CD14-positive monocyte (primary cell): ENCODE measurements at regions not wholly inside any gene's neighbourhood (a gene's known extent, or its start where the extent isn't known, plus 50 kb on each side); places are given as distances from the start of the nearest gene placed in this dataset.

ENCODE experiments used
- DNase-seq, 3 donors: peaks; one replicate each; pipeline ENCODE4 v3.0.0-alpha.2; 2011 to 2022
- H2AFZ ChIP-seq: 2 replicates; pipeline ENCODE4 v1.6.0; 2012; ENCODE audit warnings: mild to moderate bottlenecking, low read depth, low read length, inconsistent platforms; ENCODE audit not compliant: insufficient read depth, poor library complexity, severe bottlenecking
- H3K27ac ChIP-seq, 2 donors: 1 replicate in 1 of 2; 2 replicates in 1 of 2; pipeline ENCODE4 v1.5.1; 2012 to 2013; ENCODE audit warnings: low read length in 2 of 2, control low read depth in 1 of 2, inconsistent platforms in 1 of 2, low read depth in 1 of 2, mild to moderate bottlenecking in 1 of 2
- H3K27me3 ChIP-seq, 2 donors: one replicate each; pipeline versions ENCODE4 v1.6.0 to v1.6.1; 2011 to 2013; ENCODE audit warnings: low read length in 2 of 2; ENCODE audit not compliant: control insufficient read depth in 2 of 2, insufficient read depth in 2 of 2
- H3K36me3 ChIP-seq, 2 donors: replicated peaks in 1 of 2; 1 replicate in 1 of 2; 2 replicates in 1 of 2; pipeline versions ENCODE4 v1.5.1 to v1.6.1; 2012 to 2013; ENCODE audit warnings: low read length in 2 of 2, control low read depth in 1 of 2, inconsistent platforms in 1 of 2, mild to moderate bottlenecking in 1 of 2; ENCODE audit not compliant: insufficient read depth in 2 of 2, control insufficient read depth in 1 of 2
- H3K4me1 ChIP-seq, 2 donors: 1 replicate in 1 of 2; 2 replicates in 1 of 2; pipeline versions ENCODE4 v1.5.1 to v1.6.1; 2012 to 2013; ENCODE audit warnings: low read length in 2 of 2, control low read depth in 1 of 2, inconsistent platforms in 1 of 2, mild to moderate bottlenecking in 1 of 2, moderate library complexity in 1 of 2; ENCODE audit not compliant: insufficient read depth in 2 of 2, control insufficient read depth in 1 of 2
- H3K4me2 ChIP-seq: replicated peaks from 2 replicates; pipeline ENCODE3; 2012; ENCODE audit warnings: low read length, moderate library complexity, mild to moderate bottlenecking; ENCODE audit not compliant: poor library complexity, severe bottlenecking; ENCODE audit errors: extremely low read depth
- H3K4me3 ChIP-seq, 3 experiments: fragments of 200-600 bp in 1 of 3; sonication (generic) in 1 of 3; replicated peaks in 1 of 3; 1 replicate in 2 of 3; 2 replicates in 1 of 3; pipeline ENCODE4 v1.5.1; 2011 to 2013; ENCODE audit warnings: low read length in 3 of 3, mild to moderate bottlenecking in 3 of 3, control low read depth in 2 of 3, low read depth in 2 of 3, inconsistent platforms in 1 of 3, moderate library complexity in 1 of 3
- H3K79me2 ChIP-seq: 2 replicates; pipeline ENCODE4 v1.6.0; 2012; ENCODE audit warnings: mild to moderate bottlenecking, control low read depth, inconsistent platforms, low read length, moderate library complexity; ENCODE audit not compliant: insufficient read depth
- H3K9ac ChIP-seq: 2 replicates; pipeline ENCODE4 v1.6.0; 2017; ENCODE audit warnings: low read length, mild to moderate bottlenecking; ENCODE audit not compliant: insufficient read depth, poor library complexity, severe bottlenecking
- H3K9me3 ChIP-seq, 2 donors: replicated peaks in 1 of 2; 1 replicate in 1 of 2; 2 replicates in 1 of 2; pipeline versions ENCODE4 v1.5.1 to v1.6.1; 2012 to 2013; ENCODE audit warnings: low read length in 2 of 2, control low read depth in 1 of 2; ENCODE audit not compliant: control insufficient read depth in 1 of 2, insufficient read depth in 1 of 2
- H4K20me1 ChIP-seq: 2 replicates; pipeline ENCODE4 v1.6.0; 2012; ENCODE audit warnings: mild to moderate bottlenecking, low read length, control low read depth, moderate library complexity; ENCODE audit not compliant: insufficient read depth
- H3K27ac Mint-ChIP-seq, 7 donors: one replicate each; pipeline ENCODE4 v1.8.0; 2020; ENCODE audit warnings: mild to moderate bottlenecking in 7 of 7, mixed read lengths in 7 of 7, moderate library complexity in 6 of 7, inconsistent platforms in 2 of 7
- H3K27me3 Mint-ChIP-seq, 3 donors: one replicate each; pipeline ENCODE4 v1.8.0; 2021 to 2022; ENCODE audit warnings: low read depth in 3 of 3, mild to moderate bottlenecking in 3 of 3, mixed read lengths in 3 of 3, moderate library complexity in 3 of 3, inconsistent platforms in 1 of 3
- H3K36me3 Mint-ChIP-seq, 2 donors: one replicate each; pipeline ENCODE4 v1.8.0; 2020; ENCODE audit warnings: mixed read lengths in 2 of 2, inconsistent platforms in 1 of 2, mild to moderate bottlenecking in 1 of 2
- H3K4me1 Mint-ChIP-seq: one replicate; pipeline ENCODE4 v1.8.0; 2020; ENCODE audit warnings: mild to moderate bottlenecking, mixed read lengths
- H3K4me3 Mint-ChIP-seq, 2 donors: one replicate each; pipeline ENCODE4 v1.8.0; 2020; ENCODE audit warnings: mild to moderate bottlenecking in 2 of 2, mixed read lengths in 2 of 2, moderate library complexity in 1 of 2
- H3K9me3 Mint-ChIP-seq, 7 donors: one replicate each; pipeline ENCODE4 v1.8.0; 2020 to 2022; ENCODE audit warnings: mixed read lengths in 7 of 7, mild to moderate bottlenecking in 6 of 7, moderate library complexity in 6 of 7, inconsistent platforms in 2 of 7
- WGBS: methylation state at CpG from one replicate; pipeline ENCODE4 v1.1.5; 2013; ENCODE audit warnings: missing lambda C conversion rate; ENCODE audit not compliant: insufficient coverage; 5-methylcytosine and 5-hydroxymethylcytosine counted together
- intact Hi-C, 2 donors: fragments of 100-400 bp; cut with micrococcal nuclease; formaldehyde crosslinking; loops; one replicate each; pipeline versions ENCODE4 v1.15.0 to v1.15.1; 2023
- TF ChIP-seq, protein P1 (sequence below): fragments of 200-600 bp; IDR thresholded peaks from one replicate; pipeline ENCODE4 v1.8.0; 2022; ENCODE audit warnings: antibody characterized with exemption, mild to moderate bottlenecking

DNA sequence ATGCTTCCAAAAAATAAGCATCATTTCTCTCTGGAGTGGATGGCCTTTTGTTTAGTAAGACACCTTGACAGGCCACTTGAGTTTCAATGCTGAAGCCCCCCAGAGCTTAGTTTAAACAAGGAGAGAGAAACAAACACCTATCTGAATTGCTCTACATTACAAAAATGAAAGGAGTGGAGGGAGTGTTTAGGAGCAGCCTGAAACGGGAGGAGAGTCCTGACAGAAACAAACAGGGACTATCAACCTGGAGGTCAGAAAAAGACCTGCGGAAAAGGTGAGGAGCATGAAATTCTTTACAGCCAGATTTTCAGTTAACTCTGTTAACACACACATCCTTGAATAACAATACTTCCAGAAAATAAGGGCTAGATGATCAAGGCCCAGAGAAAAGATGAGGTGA, 126.2 kb downstream of the NR4A2 start:
- Mint-ChIP-seq H3K9me3 (peaks cover 0 to 3% (median 0%) of the 10 kb centered on the region in 7 donors), H3K27me3 (peaks cover 0 to 3% (median 3%) of the 10 kb centered on the region in 3 donors), H3K4me1 (no peaks in the 10 kb centered on the region), H3K4me3 (no peak overlapping the region), H3K36me3 (no peaks in the 10 kb centered on the region), H3K27ac (no peak overlapping the region)
- Histone ChIP-seq H3K4me1 (no peaks in the 10 kb centered on the region), H3K79me2 (no peaks in the 10 kb centered on the region), H4K20me1 (no peaks in the 10 kb centered on the region), H3K4me2 (no peak overlapping the region), H3K27me3 (no peaks in the 10 kb centered on the region), H2AFZ (no peak overlapping the region), H3K27ac (no peak overlapping the region), H3K4me3 (no peak overlapping the region), H3K36me3 (no peaks in the 10 kb centered on the region), H3K9me3 (no peaks in the 10 kb centered on the region), H3K9ac (no peak overlapping the region)
- DNase-seq = no peak
- no CpG with 5 or more reads among the region's 2 CpGs for WGBS
- intact Hi-C loops = no loop called here
- TF ChIP-seq, protein P1, sequence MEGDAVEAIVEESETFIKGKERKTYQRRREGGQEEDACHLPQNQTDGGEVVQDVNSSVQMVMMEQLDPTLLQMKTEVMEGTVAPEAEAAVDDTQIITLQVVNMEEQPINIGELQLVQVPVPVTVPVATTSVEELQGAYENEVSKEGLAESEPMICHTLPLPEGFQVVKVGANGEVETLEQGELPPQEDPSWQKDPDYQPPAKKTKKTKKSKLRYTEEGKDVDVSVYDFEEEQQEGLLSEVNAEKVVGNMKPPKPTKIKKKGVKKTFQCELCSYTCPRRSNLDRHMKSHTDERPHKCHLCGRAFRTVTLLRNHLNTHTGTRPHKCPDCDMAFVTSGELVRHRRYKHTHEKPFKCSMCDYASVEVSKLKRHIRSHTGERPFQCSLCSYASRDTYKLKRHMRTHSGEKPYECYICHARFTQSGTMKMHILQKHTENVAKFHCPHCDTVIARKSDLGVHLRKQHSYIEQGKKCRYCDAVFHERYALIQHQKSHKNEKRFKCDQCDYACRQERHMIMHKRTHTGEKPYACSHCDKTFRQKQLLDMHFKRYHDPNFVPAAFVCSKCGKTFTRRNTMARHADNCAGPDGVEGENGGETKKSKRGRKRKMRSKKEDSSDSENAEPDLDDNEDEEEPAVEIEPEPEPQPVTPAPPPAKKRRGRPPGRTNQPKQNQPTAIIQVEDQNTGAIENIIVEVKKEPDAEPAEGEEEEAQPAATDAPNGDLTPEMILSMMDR = no peak

DNA sequence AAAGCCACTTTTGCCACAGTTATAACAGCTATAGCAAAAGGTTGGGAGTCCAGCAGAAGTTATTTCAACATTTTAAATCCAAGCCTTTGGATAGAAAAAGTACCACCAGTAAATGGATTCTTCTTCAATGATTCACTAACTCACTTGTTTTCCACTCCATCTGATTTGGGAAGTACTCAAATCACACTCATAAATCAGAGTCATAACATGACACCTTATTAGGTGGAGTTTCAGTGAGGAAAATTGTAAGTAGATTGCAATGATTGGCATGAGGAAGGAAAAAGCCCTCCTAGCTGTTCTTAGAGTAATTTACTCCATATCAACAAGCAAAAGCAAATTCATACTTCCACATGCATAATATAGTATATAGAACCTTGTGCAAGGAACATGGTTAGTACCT, 132.9 kb downstream of the NR4A2 start:
- Mint-ChIP-seq H3K4me3 (no peak overlapping the region), H3K27ac (no peak overlapping the region), H3K27me3 (peaks cover 0 to 6% (median 1%) of the 10 kb centered on the region in 3 donors), H3K4me1 (no peaks in the 10 kb centered on the region), H3K9me3 (peaks cover 0 to 2% (median 0%) of the 10 kb centered on the region in 7 donors), H3K36me3 (no peaks in the 10 kb centered on the region)
- Histone ChIP-seq H2AFZ (no peak overlapping the region), H3K4me2 (no peak overlapping the region), H3K27me3 (no peaks in the 10 kb centered on the region), H3K9me3 (no peaks in the 10 kb centered on the region), H4K20me1 (no peaks in the 10 kb centered on the region), H3K27ac (no peak overlapping the region), H3K79me2 (no peaks in the 10 kb centered on the region), H3K36me3 (no peaks in the 10 kb centered on the region), H3K4me3 (no peak overlapping the region), H3K4me1 (no peaks in the 10 kb centered on the region), H3K9ac (no peak overlapping the region)
- intact Hi-C loops = no loop called here
- no peak for DNase-seq
- TF ChIP-seq, protein P1 = no peak
